Kidney (tissue), 13 donors: ENCODE measurements at regions not wholly inside any gene's neighbourhood (a gene's known extent, or its start where the extent isn't known, plus 50 kb on each side); places are given as distances from the start of the nearest gene placed in this dataset.
"Not testable (repeated sequence)": the region's sequence is repeated elsewhere in the genome, so short reads cannot be mapped to it uniquely, and the experiment has no call there.

Experiments
- DNase-seq, 5 donors: peaks; one replicate each; pipeline ENCODE4 v3.0.0-alpha.2; 2013 to 2020
- FAIRE-seq: peaks from 2 replicates; lab custom pipeline; 2012; peaks lifted over from hg19 to GRCh38; lab: Jason Lieb, UNC
- H3K27ac ChIP-seq, 2 donors: one replicate each; pipeline ENCODE4 v1.7.0; 2013; ENCODE audit warnings: low read depth in 2 of 2, low read length in 2 of 2, inconsistent platforms in 1 of 2
- H3K27me3 ChIP-seq: one replicate; pipeline ENCODE4 v1.7.1; 2013; ENCODE audit warnings: low read length, inconsistent platforms; ENCODE audit not compliant: control insufficient read depth, insufficient read depth
- H3K36me3 ChIP-seq, 3 donors: one replicate each; pipeline versions ENCODE4 v1.7.0 to v1.7.1; 2013; ENCODE audit warnings: low read length in 3 of 3, control low read depth in 1 of 3, inconsistent platforms in 1 of 3; ENCODE audit not compliant: insufficient read depth in 3 of 3, control insufficient read depth in 2 of 3
- H3K4me1 ChIP-seq, 3 donors: one replicate each; pipeline versions ENCODE4 v1.7.0 to v1.7.1; 2013; ENCODE audit warnings: low read length in 3 of 3, inconsistent platforms in 1 of 3, low read depth in 1 of 3; ENCODE audit not compliant: control insufficient read depth in 2 of 3, insufficient read depth in 2 of 3
- H3K4me3 ChIP-seq, 3 donors: one replicate each; pipeline versions ENCODE4 v1.7.0 to v1.8.1; 2013; ENCODE audit warnings: low read length in 3 of 3, control low read depth in 1 of 3, inconsistent platforms in 1 of 3
- H3K9ac ChIP-seq, 3 donors: one replicate each; pipeline versions ENCODE4 v1.7.0 to v1.7.1; 2013; ENCODE audit warnings: low read length in 3 of 3, control low read depth in 1 of 3, inconsistent platforms in 1 of 3
- H3K9me3 ChIP-seq, 3 donors: one replicate each; pipeline versions ENCODE4 v1.7.0 to v1.7.1; 2013; ENCODE audit warnings: low read length in 3 of 3, control low read depth in 1 of 3, inconsistent platforms in 1 of 3; ENCODE audit not compliant: control insufficient read depth in 2 of 3, insufficient read depth in 1 of 3
- intact Hi-C: fragments of 100-400 bp; cut with DNase I; formaldehyde crosslinking; loops from one replicate; pipeline ENCODE4 v1.11.1; 2022
- TF ChIP-seq, protein P1 (sequence below): IDR thresholded peaks from 3 replicates; pipeline ENCODE4 v1.5.1; 2012; ENCODE audit warnings: mild to moderate bottlenecking, moderate library complexity, borderline replicate concordance; ENCODE audit not compliant: insufficient read depth; ENCODE audit errors: extremely low read depth
- donor health status: control.
- donor health status: control.
- donor health status: control.
- donor health status: control.
- donor health status: control.
- donor health status: DM: yes; HTN: yes; CAD: no.
- donor health status: Normal renal cell carcinoma (clear cell type).

- H3K36me3 ChIP-seq, H3K4me1 ChIP-seq, DNase-seq, FAIRE-seq, H3K27me3 ChIP-seq, H3K4me3 ChIP-seq, intact Hi-C loops, H3K27ac ChIP-seq, H3K9ac ChIP-seq: not testable (repeated sequence)
- H3K9me3 ChIP-seq, result peaks cover 0 to 13% (median 0%) of the 10 kb centered on the region in 3 donors
Observed at GRCh38 chr13:79172924-79173323, 233.1 kb downstream of the RBM26 start.

- intact Hi-C loops, result no loop called here
Observed at GRCh38 chr13:79171141-79172061, 234.7 kb downstream of the RBM26 start.

GRCh38 chr13:79160818-79161217, 245.2 kb downstream of the RBM26 start:
- TF ChIP-seq, protein P1, sequence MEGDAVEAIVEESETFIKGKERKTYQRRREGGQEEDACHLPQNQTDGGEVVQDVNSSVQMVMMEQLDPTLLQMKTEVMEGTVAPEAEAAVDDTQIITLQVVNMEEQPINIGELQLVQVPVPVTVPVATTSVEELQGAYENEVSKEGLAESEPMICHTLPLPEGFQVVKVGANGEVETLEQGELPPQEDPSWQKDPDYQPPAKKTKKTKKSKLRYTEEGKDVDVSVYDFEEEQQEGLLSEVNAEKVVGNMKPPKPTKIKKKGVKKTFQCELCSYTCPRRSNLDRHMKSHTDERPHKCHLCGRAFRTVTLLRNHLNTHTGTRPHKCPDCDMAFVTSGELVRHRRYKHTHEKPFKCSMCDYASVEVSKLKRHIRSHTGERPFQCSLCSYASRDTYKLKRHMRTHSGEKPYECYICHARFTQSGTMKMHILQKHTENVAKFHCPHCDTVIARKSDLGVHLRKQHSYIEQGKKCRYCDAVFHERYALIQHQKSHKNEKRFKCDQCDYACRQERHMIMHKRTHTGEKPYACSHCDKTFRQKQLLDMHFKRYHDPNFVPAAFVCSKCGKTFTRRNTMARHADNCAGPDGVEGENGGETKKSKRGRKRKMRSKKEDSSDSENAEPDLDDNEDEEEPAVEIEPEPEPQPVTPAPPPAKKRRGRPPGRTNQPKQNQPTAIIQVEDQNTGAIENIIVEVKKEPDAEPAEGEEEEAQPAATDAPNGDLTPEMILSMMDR, result no peak
- intact Hi-C loops, result no loop called here
- no peak for FAIRE-seq

More at GRCh38 chr13:79171141-79172061, 234.7 kb downstream of the RBM26 start:
- Histone ChIP-seq H3K9me3 (peaks cover 0 to 5% (median 0%) of the 10 kb centered on the region in 3 donors), H3K36me3 (no peaks in the 10 kb centered on the region), H3K4me3 (no peak overlapping the region), H3K4me1 (no peaks in the 10 kb centered on the region), H3K27me3 (no peaks in the 10 kb centered on the region), H3K9ac (no peak overlapping the region), H3K27ac (no peak overlapping the region)
- no peak for DNase-seq
- no peak for FAIRE-seq
- TF ChIP-seq, protein P1, result no peak

DNA sequence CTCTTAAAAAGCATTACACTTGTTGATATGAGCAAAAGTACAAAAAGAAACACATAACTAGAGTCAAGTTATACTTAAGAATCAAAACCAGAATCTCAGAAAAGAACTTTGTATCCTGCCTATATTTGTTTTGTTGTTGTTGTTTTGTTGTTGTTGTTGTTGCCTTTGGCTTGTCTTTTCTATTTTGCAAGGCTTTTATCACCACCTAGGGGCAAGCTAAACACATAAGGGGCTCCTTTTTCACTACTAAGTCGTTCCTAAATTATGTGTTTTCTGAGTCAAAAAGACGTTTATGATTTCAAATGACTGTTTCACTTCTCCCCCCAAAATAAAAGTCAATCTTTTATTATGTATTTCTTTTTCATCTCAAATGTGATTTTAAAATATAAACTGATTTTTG, 250.2 kb downstream of the RBM26 start:
- Histone ChIP-seq H3K4me1 (no peaks in the 10 kb centered on the region), H3K27me3 (no peaks in the 10 kb centered on the region), H3K27ac (no peak overlapping the region), H3K9ac (no peak overlapping the region), H3K4me3 (no peak overlapping the region), H3K9me3 (no peaks in the 10 kb centered on the region), H3K36me3 (no peaks in the 10 kb centered on the region)
- FAIRE-seq (no peak), DNase-seq (no peak)
- TF ChIP-seq, protein P1, result no peak
- intact Hi-C loops, result no loop called here

More at GRCh38 chr13:79160818-79161217, 245.2 kb downstream of the RBM26 start:
- H3K27ac ChIP-seq, result no peak overlapping the region
- no peaks in the 10 kb centered on the region for H3K4me1 ChIP-seq
- no peaks in the 10 kb centered on the region for H3K36me3 ChIP-seq
- H3K4me3 ChIP-seq, result no peak overlapping the region
- DNase-seq, result no peak
- H3K9ac ChIP-seq, result no peak overlapping the region
- H3K27me3 ChIP-seq, result no peaks in the 10 kb centered on the region
- H3K9me3 ChIP-seq, result no peaks in the 10 kb centered on the region
